ENCODE measurements at regions not wholly inside any gene's neighbourhood (a gene's known extent, or its start where the extent isn't known, plus 50 kb on each side); places are given as distances from the start of the nearest gene placed in this dataset.
"Not testable (repeated sequence)": the region's sequence is repeated elsewhere in the genome, so short reads cannot be mapped to it uniquely, and the experiment has no call there.

GRCh38 chr18:1018181-1018681 is 113.6 kb downstream of the ADCYAP1 start:
- no peaks in the 10 kb centered on the region for H3K27me3 ChIP-seq
- no peak overlapping the region for H3K4me3 ChIP-seq
- H3K4me1 ChIP-seq = no peaks in the 10 kb centered on the region
- no peak overlapping the region for H3K27ac ChIP-seq
- intact Hi-C loops (cut with DNase I) = no loop called here
- DNase-seq (ENCODE audit: extremely low spot score in 2 of 2) = no peak
- no peaks in the 10 kb centered on the region for H3K9me3 ChIP-seq
- no peaks in the 10 kb centered on the region for H3K36me3 ChIP-seq
- TF ChIP-seq POLR2AphosphoS5 (IDR thresholded peaks at IDR 0.05; ENCODE audit: insufficient read depth in 1 of 2, low read depth in 1 of 2) = no peak
- TF ChIP-seq POLR2A (IDR thresholded peaks at IDR 0.05) = no peak
- no peak for TF ChIP-seq CTCF (IDR thresholded peaks at IDR 0.05)

DNA sequence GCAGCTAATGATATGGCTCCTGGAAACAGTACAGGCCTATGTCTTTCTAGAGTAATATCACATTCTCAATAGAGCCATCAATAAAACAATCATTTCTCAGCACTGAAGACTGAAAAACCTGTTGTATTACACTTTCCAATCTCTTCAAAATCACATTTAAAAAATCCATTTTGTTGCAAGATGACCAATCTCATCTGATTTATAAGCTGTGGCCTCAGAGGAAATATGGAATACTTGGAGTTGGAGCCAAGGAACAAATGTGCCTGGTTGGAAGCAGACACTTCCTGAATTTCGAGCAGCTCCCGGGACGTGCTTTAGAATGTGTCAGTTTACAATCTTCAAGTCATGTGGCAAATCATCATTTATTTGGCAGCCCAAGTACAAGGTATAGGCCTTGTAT is 114.5 kb downstream of the ADCYAP1 start:
- H3K27ac ChIP-seq = no peak overlapping the region
- intact Hi-C loops (cut with DNase I) = no loop called here
- TF ChIP-seq CTCF (IDR thresholded peaks at IDR 0.05) (no peak), POLR2A (IDR thresholded peaks at IDR 0.05) (no peak), POLR2AphosphoS5 (IDR thresholded peaks at IDR 0.05; ENCODE audit: insufficient read depth in 1 of 2, low read depth in 1 of 2) (no peak)
- H3K36me3 ChIP-seq = no peaks in the 10 kb centered on the region
- H3K27me3 ChIP-seq = no peaks in the 10 kb centered on the region
- H3K4me3 ChIP-seq = no peak overlapping the region
- DNase-seq (ENCODE audit: extremely low spot score in 2 of 2) = no peak
- no peaks in the 10 kb centered on the region for H3K4me1 ChIP-seq
- no peaks in the 10 kb centered on the region for H3K9me3 ChIP-seq

DNA sequence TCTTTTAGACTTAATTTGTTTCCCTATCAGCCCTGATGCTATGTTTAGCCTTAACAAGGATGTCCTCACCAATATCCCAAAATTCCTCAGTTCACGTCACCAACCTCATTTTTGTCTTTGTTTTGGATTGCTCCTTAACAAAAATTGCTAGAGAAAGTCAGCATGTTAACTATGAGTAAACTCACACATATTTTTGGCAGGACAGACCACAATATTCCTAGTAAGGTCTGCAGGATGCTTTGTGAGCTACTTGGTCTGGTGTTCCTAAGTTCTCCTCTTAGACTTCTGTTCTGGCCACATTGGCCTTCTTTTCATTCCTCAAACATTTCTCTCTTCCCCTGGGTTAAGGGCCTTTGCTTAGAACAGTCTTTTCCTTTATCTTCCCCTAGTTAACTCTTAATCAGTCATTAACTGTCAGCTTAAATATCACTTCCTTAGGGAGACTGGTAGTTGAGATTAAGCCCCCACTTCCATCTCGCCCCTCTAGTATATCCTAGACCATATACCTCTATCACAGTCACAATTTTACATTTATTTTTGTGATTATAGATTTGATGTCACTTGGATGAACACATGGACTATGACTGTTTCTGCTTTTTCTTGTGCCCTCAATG is 116.2 kb downstream of the ADCYAP1 start:
- no peaks in the 10 kb centered on the region for H3K4me1 ChIP-seq
- no peak for DNase-seq (ENCODE audit: extremely low spot score in 2 of 2)
- no peaks in the 10 kb centered on the region for H3K9me3 ChIP-seq
- H3K27ac ChIP-seq = no peak overlapping the region
- H3K36me3 ChIP-seq = no peaks in the 10 kb centered on the region
- intact Hi-C loops (cut with DNase I) = no loop called here
- H3K27me3 ChIP-seq = no peaks in the 10 kb centered on the region
- TF ChIP-seq POLR2AphosphoS5 (IDR thresholded peaks at IDR 0.05; ENCODE audit: insufficient read depth in 1 of 2, low read depth in 1 of 2) (no peak), POLR2A (IDR thresholded peaks at IDR 0.05) (no peak), CTCF (IDR thresholded peaks at IDR 0.05) (no peak)
- H3K4me3 ChIP-seq = no peak overlapping the region

GRCh38 chr18:1026930-1027329 is 122.3 kb downstream of the ADCYAP1 start:
- H3K4me3 ChIP-seq = no peak overlapping the region

GRCh38 chr18:1033092-1033491 is 128.4 kb downstream of the ADCYAP1 start:
- intact Hi-C loops (cut with DNase I); H3K4me3 ChIP-seq; DNase-seq (ENCODE audit: extremely low spot score in 2 of 2); H3K4me1 ChIP-seq; H3K36me3 ChIP-seq; H3K27ac ChIP-seq; H3K9me3 ChIP-seq; H3K27me3 ChIP-seq: not testable (repeated sequence)

More at GRCh38 chr18:1026930-1027329, 122.3 kb downstream of the ADCYAP1 start:
- no peaks in the 10 kb centered on the region for H3K27me3 ChIP-seq
- H3K9me3 ChIP-seq = no peaks in the 10 kb centered on the region
- TF ChIP-seq CTCF (IDR thresholded peaks at IDR 0.05) = no peak
- TF ChIP-seq POLR2AphosphoS5 (IDR thresholded peaks at IDR 0.05; ENCODE audit: insufficient read depth in 1 of 2, low read depth in 1 of 2) = no peak
- TF ChIP-seq POLR2A (IDR thresholded peaks at IDR 0.05) = no peak
- DNase-seq (ENCODE audit: extremely low spot score in 2 of 2) = no peak
- H3K4me1 ChIP-seq = no peaks in the 10 kb centered on the region
- no peaks in the 10 kb centered on the region for H3K36me3 ChIP-seq
- no peak overlapping the region for H3K27ac ChIP-seq
- intact Hi-C loops (cut with DNase I) = no loop called here
